GM23338 (cell line): ENCODE measurements at regions not wholly inside any gene's neighbourhood (a gene's known extent, or its start where the extent isn't known, plus 50 kb on each side); places are given as distances from the start of the nearest gene placed in this dataset.
"Not testable (repeated sequence)": the region's sequence is repeated elsewhere in the genome, so short reads cannot be mapped to it uniquely, and the experiment has no call there.

Source experiments
- EZH2 ChIP-seq: fragments of 200-600 bp; sonication (generic); IDR thresholded peaks from one replicate; pipeline ENCODE4 v1.8.0; 2017; ENCODE audit warnings: antibody characterized with exemption, mild to moderate bottlenecking, low read depth; ENCODE audit not compliant: unreplicated experiment
- EZH2phosphoT487 ChIP-seq: fragments of 200-600 bp; sonication (generic); IDR thresholded peaks from one replicate; pipeline ENCODE4 v1.8.1; 2018; ENCODE audit warnings: antibody characterized with exemption; ENCODE audit not compliant: unreplicated experiment
- POLR2AphosphoS5 ChIP-seq: IDR thresholded peaks from 2 replicates; pipeline ENCODE4 v1.6.1; 2016; ENCODE audit warnings: antibody characterized with exemption, low read depth
- ZNF114 ChIP-seq: fragments of 250-450 bp; sonication (Bioruptor Pico); IDR thresholded peaks from 2 replicates; pipeline ENCODE4 v1.5.0; 2020; ENCODE audit warnings: mild to moderate bottlenecking, moderate library complexity
- ZNF331 ChIP-seq: fragments of 250-450 bp; sonication (Bioruptor Pico); IDR thresholded peaks from 2 replicates; pipeline ENCODE4 v1.5.0; 2020; ENCODE audit warnings: low read depth, mild to moderate bottlenecking, moderate library complexity
- TF ChIP-seq, protein P1 (sequence below), 2 experiments: fragments of 200-600 bp in 1 of 2; sonication (generic) in 1 of 2; conservative IDR thresholded peaks; 2 replicates each; pipeline versions ENCODE4 v1.5.1 to v1.6.1; 2016 to 2017; ENCODE audit warnings: antibody characterized with exemption in 2 of 2, low read depth in 2 of 2, mild to moderate bottlenecking in 2 of 2, moderate library complexity in 1 of 2
- TF ChIP-seq, protein P2 (sequence below): IDR thresholded peaks from one replicate; pipeline ENCODE4 v1.6.1; 2018; ENCODE audit warnings: antibody characterized with exemption; ENCODE audit not compliant: unreplicated experiment

DNA sequence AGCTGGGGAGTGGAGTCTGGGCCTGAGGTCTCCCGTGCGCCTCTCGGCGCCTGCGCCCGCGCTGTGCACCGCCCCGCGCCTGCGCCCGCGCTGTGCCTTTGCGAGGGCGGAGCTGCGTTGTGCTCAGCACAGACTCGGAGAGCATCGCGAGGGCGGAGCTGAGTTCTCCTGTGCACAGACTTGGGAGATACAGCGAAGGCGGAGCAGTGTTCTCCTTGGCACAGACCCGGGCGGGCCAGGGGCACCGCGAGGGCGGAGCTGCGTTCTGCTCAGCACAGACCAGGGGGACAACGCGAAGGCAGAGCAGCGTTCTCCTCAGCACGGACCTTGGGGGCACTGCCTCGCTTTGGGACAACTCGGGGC is 894.1 kb downstream of the RPIA start:
- not testable (repeated sequence) for TF ChIP-seq EZH2; EZH2phosphoT487; POLR2AphosphoS5; ZNF114 (CRISPR knock-in tag); ZNF331 (CRISPR knock-in tag)
- TF ChIP-seq, protein P1, sequence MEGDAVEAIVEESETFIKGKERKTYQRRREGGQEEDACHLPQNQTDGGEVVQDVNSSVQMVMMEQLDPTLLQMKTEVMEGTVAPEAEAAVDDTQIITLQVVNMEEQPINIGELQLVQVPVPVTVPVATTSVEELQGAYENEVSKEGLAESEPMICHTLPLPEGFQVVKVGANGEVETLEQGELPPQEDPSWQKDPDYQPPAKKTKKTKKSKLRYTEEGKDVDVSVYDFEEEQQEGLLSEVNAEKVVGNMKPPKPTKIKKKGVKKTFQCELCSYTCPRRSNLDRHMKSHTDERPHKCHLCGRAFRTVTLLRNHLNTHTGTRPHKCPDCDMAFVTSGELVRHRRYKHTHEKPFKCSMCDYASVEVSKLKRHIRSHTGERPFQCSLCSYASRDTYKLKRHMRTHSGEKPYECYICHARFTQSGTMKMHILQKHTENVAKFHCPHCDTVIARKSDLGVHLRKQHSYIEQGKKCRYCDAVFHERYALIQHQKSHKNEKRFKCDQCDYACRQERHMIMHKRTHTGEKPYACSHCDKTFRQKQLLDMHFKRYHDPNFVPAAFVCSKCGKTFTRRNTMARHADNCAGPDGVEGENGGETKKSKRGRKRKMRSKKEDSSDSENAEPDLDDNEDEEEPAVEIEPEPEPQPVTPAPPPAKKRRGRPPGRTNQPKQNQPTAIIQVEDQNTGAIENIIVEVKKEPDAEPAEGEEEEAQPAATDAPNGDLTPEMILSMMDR (conservative IDR thresholded peaks at IDR 0.05; ENCODE audit: low read depth in 2 of 2), result not testable (repeated sequence)
- TF ChIP-seq, protein P2, sequence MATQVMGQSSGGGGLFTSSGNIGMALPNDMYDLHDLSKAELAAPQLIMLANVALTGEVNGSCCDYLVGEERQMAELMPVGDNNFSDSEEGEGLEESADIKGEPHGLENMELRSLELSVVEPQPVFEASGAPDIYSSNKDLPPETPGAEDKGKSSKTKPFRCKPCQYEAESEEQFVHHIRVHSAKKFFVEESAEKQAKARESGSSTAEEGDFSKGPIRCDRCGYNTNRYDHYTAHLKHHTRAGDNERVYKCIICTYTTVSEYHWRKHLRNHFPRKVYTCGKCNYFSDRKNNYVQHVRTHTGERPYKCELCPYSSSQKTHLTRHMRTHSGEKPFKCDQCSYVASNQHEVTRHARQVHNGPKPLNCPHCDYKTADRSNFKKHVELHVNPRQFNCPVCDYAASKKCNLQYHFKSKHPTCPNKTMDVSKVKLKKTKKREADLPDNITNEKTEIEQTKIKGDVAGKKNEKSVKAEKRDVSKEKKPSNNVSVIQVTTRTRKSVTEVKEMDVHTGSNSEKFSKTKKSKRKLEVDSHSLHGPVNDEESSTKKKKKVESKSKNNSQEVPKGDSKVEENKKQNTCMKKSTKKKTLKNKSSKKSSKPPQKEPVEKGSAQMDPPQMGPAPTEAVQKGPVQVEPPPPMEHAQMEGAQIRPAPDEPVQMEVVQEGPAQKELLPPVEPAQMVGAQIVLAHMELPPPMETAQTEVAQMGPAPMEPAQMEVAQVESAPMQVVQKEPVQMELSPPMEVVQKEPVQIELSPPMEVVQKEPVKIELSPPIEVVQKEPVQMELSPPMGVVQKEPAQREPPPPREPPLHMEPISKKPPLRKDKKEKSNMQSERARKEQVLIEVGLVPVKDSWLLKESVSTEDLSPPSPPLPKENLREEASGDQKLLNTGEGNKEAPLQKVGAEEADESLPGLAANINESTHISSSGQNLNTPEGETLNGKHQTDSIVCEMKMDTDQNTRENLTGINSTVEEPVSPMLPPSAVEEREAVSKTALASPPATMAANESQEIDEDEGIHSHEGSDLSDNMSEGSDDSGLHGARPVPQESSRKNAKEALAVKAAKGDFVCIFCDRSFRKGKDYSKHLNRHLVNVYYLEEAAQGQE, result not testable (repeated sequence)
